ENCODE measurements at regions not wholly inside any gene's neighbourhood (a gene's known extent, or its start where the extent isn't known, plus 50 kb on each side); places are given as distances from the start of the nearest gene placed in this dataset.

GRCh38 chr5:84480873-84481637, 96.4 kb upstream of the EDIL3 start:
- TF ChIP-seq ZNF383 (CRISPR knock-in tag; IDR thresholded peaks at IDR 0.05; ENCODE audit: borderline replicate concordance) (no peak), XRCC5 (optimal IDR thresholded peaks at IDR 0.05; ENCODE audit: low read length) (no peak), GTF3A (CRISPR knock-in tag; conservative IDR thresholded peaks at IDR 0.05) (no peak)

All from HepG2 (cell line).